ENCODE measurements at regions not wholly inside any gene's neighbourhood (a gene's known extent, or its start where the extent isn't known, plus 50 kb on each side); places are given as distances from the start of the nearest gene placed in this dataset.

DNA sequence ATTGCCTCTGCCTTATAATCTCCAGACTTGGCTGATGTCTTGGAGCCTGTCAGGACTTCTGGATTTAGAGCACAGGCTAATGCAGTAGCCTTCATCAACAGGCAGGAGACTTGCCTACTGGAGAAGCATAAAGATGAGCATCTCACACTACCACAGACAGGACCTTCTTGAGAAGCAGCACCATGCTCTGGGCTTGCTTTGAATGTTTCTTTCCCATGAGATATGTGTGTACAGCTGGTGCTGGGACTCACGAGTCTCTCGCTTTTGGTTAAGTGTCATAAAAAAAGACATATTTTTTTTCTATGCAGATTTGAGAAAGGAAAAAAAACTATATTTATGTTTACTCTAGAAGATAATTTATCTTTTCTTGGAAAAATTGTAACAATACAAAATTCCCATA is 671.3 kb downstream of the MRPL39 start:
- TF ChIP-seq, protein P1, sequence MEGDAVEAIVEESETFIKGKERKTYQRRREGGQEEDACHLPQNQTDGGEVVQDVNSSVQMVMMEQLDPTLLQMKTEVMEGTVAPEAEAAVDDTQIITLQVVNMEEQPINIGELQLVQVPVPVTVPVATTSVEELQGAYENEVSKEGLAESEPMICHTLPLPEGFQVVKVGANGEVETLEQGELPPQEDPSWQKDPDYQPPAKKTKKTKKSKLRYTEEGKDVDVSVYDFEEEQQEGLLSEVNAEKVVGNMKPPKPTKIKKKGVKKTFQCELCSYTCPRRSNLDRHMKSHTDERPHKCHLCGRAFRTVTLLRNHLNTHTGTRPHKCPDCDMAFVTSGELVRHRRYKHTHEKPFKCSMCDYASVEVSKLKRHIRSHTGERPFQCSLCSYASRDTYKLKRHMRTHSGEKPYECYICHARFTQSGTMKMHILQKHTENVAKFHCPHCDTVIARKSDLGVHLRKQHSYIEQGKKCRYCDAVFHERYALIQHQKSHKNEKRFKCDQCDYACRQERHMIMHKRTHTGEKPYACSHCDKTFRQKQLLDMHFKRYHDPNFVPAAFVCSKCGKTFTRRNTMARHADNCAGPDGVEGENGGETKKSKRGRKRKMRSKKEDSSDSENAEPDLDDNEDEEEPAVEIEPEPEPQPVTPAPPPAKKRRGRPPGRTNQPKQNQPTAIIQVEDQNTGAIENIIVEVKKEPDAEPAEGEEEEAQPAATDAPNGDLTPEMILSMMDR (IDR thresholded peaks at IDR 0.05): no peak
- TF ChIP-seq POLR2A (IDR thresholded peaks at IDR 0.05): no peak

All from lower leg skin (tissue), 3 donors.